GM23248 (cell line): ENCODE measurements at regions not wholly inside any gene's neighbourhood (a gene's known extent, or its start where the extent isn't known, plus 50 kb on each side); places are given as distances from the start of the nearest gene placed in this dataset.

ENCODE experiments used
- EZH2 ChIP-seq: fragments of 200-600 bp; sonication (generic); IDR thresholded peaks from 2 replicates; pipeline ENCODE4 v1.6.1; 2018; ENCODE audit warnings: antibody characterized with exemption, mild to moderate bottlenecking; ENCODE audit not compliant: insufficient read depth, poor library complexity, severe bottlenecking
- EZH2phosphoT487 ChIP-seq: fragments of 200-600 bp; sonication (generic); IDR thresholded peaks from 2 replicates; pipeline ENCODE4 v1.6.1; 2018; ENCODE audit warnings: antibody characterized with exemption, moderate library complexity, mild to moderate bottlenecking, low read depth; ENCODE audit not compliant: insufficient read depth

GRCh38 chr15:69725957-69726356 lies 273.3 kb downstream of the RPLP1 start:
- no peak for TF ChIP-seq EZH2
- no peak for TF ChIP-seq EZH2phosphoT487
